ENCODE measurements at regions not wholly inside any gene's neighbourhood (a gene's known extent, or its start where the extent isn't known, plus 50 kb on each side); places are given as distances from the start of the nearest gene placed in this dataset.

GRCh38 chr5:173434270-173434669 lies 106.1 kb upstream of the STC2 start:
- Histone ChIP-seq H3K4me3 (ENCODE audit: low read length) (no peak overlapping the region), H3K9me3 (ENCODE audit: control insufficient read depth, insufficient read depth, low read length) (no peaks in the 10 kb centered on the region), H3K27me3 (ENCODE audit: control insufficient read depth, insufficient read depth, low read length) (no peaks in the 10 kb centered on the region), H3K4me1 (ENCODE audit: control insufficient read depth, insufficient read depth, low read length) (no peaks in the 10 kb centered on the region; the same call in 1 of the 2 replicates), H3K36me3 (ENCODE audit: control insufficient read depth, insufficient read depth, low read length) (no peaks in the 10 kb centered on the region), H3K27ac (ENCODE audit: low read length) (no peak overlapping the region)
- DNase-seq (ENCODE audit: low read depth, low spot score) = no peak
- no CpG with 5 or more reads among the region's 5 CpGs for WGBS (ENCODE audit: insufficient coverage, insufficient read length)

- H3K4me3 ChIP-seq (ENCODE audit: low read length) = no peak overlapping the region
- no CpG with 5 or more reads among the region's 2 CpGs for WGBS (ENCODE audit: insufficient coverage, insufficient read length)
- no peak overlapping the region for H3K27ac ChIP-seq (ENCODE audit: low read length)
- no peaks in the 10 kb centered on the region for H3K27me3 ChIP-seq (ENCODE audit: control insufficient read depth, insufficient read depth, low read length)
- no peaks in the 10 kb centered on the region for H3K36me3 ChIP-seq (ENCODE audit: control insufficient read depth, insufficient read depth, low read length)
- DNase-seq (ENCODE audit: low read depth, low spot score) = no peak
- H3K4me1 ChIP-seq (ENCODE audit: control insufficient read depth, insufficient read depth, low read length) = no peaks in the 10 kb centered on the region
- no peaks in the 10 kb centered on the region for H3K9me3 ChIP-seq (ENCODE audit: control insufficient read depth, insufficient read depth, low read length)
Measured at GRCh38 chr5:173430394-173430793, 102.2 kb upstream of the STC2 start.

- DNase-seq (ENCODE audit: low read depth, low spot score) = no peak
- Histone ChIP-seq H3K4me1 (ENCODE audit: control insufficient read depth, insufficient read depth, low read length) (no peaks in the 10 kb centered on the region), H3K4me3 (ENCODE audit: low read length) (no peak overlapping the region), H3K36me3 (ENCODE audit: control insufficient read depth, insufficient read depth, low read length) (no peaks in the 10 kb centered on the region), H3K9me3 (ENCODE audit: control insufficient read depth, insufficient read depth, low read length) (no peaks in the 10 kb centered on the region), H3K27ac (ENCODE audit: low read length) (no peak overlapping the region), H3K27me3 (ENCODE audit: control insufficient read depth, insufficient read depth, low read length) (no peaks in the 10 kb centered on the region)
- no CpG with 5 or more reads among the region's 3 CpGs for WGBS (ENCODE audit: insufficient coverage, insufficient read length)
Measured at GRCh38 chr5:173429489-173430150, 101.4 kb upstream of the STC2 start.

GRCh38 chr5:173423452-173424117 lies 95.4 kb upstream of the STC2 start:
- Histone ChIP-seq H3K4me1 (ENCODE audit: control insufficient read depth, insufficient read depth, low read length) (no peaks in the 10 kb centered on the region), H3K36me3 (ENCODE audit: control insufficient read depth, insufficient read depth, low read length) (no peaks in the 10 kb centered on the region), H3K27ac (ENCODE audit: low read length) (no peak overlapping the region), H3K9me3 (ENCODE audit: control insufficient read depth, insufficient read depth, low read length) (no peaks in the 10 kb centered on the region), H3K27me3 (ENCODE audit: control insufficient read depth, insufficient read depth, low read length) (no peaks in the 10 kb centered on the region), H3K4me3 (ENCODE audit: low read length) (no peak overlapping the region)
- no peak for DNase-seq (ENCODE audit: low read depth, low spot score)
- WGBS (ENCODE audit: insufficient coverage, insufficient read length) = no CpG with 5 or more reads among the region's 7 CpGs

GRCh38 chr5:173420108-173420507 lies 91.9 kb upstream of the STC2 start:
- DNase-seq (ENCODE audit: low read depth, low spot score) = no peak
- H3K27me3 ChIP-seq (ENCODE audit: control insufficient read depth, insufficient read depth, low read length) = no peaks in the 10 kb centered on the region
- no peak overlapping the region for H3K27ac ChIP-seq (ENCODE audit: low read length)
- H3K36me3 ChIP-seq (ENCODE audit: control insufficient read depth, insufficient read depth, low read length) = no peaks in the 10 kb centered on the region
- no CpG with 5 or more reads among the region's 11 CpGs for WGBS (ENCODE audit: insufficient coverage, insufficient read length)
- H3K4me3 ChIP-seq (ENCODE audit: low read length) = no peak overlapping the region
- H3K9me3 ChIP-seq (ENCODE audit: control insufficient read depth, insufficient read depth, low read length) = no peaks in the 10 kb centered on the region
- H3K4me1 ChIP-seq (ENCODE audit: control insufficient read depth, insufficient read depth, low read length) = no peaks in the 10 kb centered on the region

- Histone ChIP-seq H3K27ac (ENCODE audit: low read length) (no peak overlapping the region), H3K4me1 (ENCODE audit: control insufficient read depth, insufficient read depth, low read length) (no peaks in the 10 kb centered on the region), H3K36me3 (ENCODE audit: control insufficient read depth, insufficient read depth, low read length) (no peaks in the 10 kb centered on the region), H3K9me3 (ENCODE audit: control insufficient read depth, insufficient read depth, low read length) (no peaks in the 10 kb centered on the region), H3K27me3 (ENCODE audit: control insufficient read depth, insufficient read depth, low read length) (no peaks in the 10 kb centered on the region), H3K4me3 (ENCODE audit: low read length) (no peak overlapping the region)
- no CpG with 5 or more reads among the region's 5 CpGs for WGBS (ENCODE audit: insufficient coverage, insufficient read length)
- no peak for DNase-seq (ENCODE audit: low read depth, low spot score)
Measured at GRCh38 chr5:173413471-173413982, 85.3 kb upstream of the STC2 start.

- WGBS (ENCODE audit: insufficient coverage, insufficient read length) = no CpG with 5 or more reads among the region's 12 CpGs
- H3K4me3 ChIP-seq (ENCODE audit: low read length) = no peak overlapping the region
- no peak overlapping the region for H3K27ac ChIP-seq (ENCODE audit: low read length)
- no peaks in the 10 kb centered on the region for H3K27me3 ChIP-seq (ENCODE audit: control insufficient read depth, insufficient read depth, low read length)
- DNase-seq (ENCODE audit: low read depth, low spot score) = no peak
- H3K4me1 ChIP-seq (ENCODE audit: control insufficient read depth, insufficient read depth, low read length) = no peaks in the 10 kb centered on the region
- H3K36me3 ChIP-seq (ENCODE audit: control insufficient read depth, insufficient read depth, low read length) = no peaks in the 10 kb centered on the region
- H3K9me3 ChIP-seq (ENCODE audit: control insufficient read depth, insufficient read depth, low read length) = no peaks in the 10 kb centered on the region
Measured at GRCh38 chr5:173412566-173412965, 84.4 kb upstream of the STC2 start.

- no CpG with 5 or more reads among the region's 10 CpGs for WGBS (ENCODE audit: insufficient coverage, insufficient read length)
- no peak for DNase-seq (ENCODE audit: low read depth, low spot score)
- Histone ChIP-seq H3K27ac (ENCODE audit: low read length) (no peak overlapping the region), H3K4me1 (ENCODE audit: control insufficient read depth, insufficient read depth, low read length) (no peaks in the 10 kb centered on the region), H3K9me3 (ENCODE audit: control insufficient read depth, insufficient read depth, low read length) (no peaks in the 10 kb centered on the region), H3K27me3 (ENCODE audit: control insufficient read depth, insufficient read depth, low read length) (no peaks in the 10 kb centered on the region), H3K36me3 (ENCODE audit: control insufficient read depth, insufficient read depth, low read length) (no peaks in the 10 kb centered on the region), H3K4me3 (ENCODE audit: low read length) (no peak overlapping the region)
Measured at GRCh38 chr5:173411791-173412555, 83.8 kb upstream of the STC2 start.

GRCh38 chr5:173410459-173411233 lies 82.4 kb upstream of the STC2 start:
- WGBS (ENCODE audit: insufficient coverage, insufficient read length) = no CpG with 5 or more reads among the region's 9 CpGs
- no peaks in the 10 kb centered on the region for H3K27me3 ChIP-seq (ENCODE audit: control insufficient read depth, insufficient read depth, low read length)

GRCh38 chr5:173408946-173409345 lies 80.7 kb upstream of the STC2 start:
- DNase-seq (ENCODE audit: low read depth, low spot score) = no peak
- no peak overlapping the region for H3K4me3 ChIP-seq (ENCODE audit: low read length)
- H3K36me3 ChIP-seq (ENCODE audit: control insufficient read depth, insufficient read depth, low read length) = no peaks in the 10 kb centered on the region
- no peaks in the 10 kb centered on the region for H3K9me3 ChIP-seq (ENCODE audit: control insufficient read depth, insufficient read depth, low read length)
- H3K27ac ChIP-seq (ENCODE audit: low read length) = no peak overlapping the region
- WGBS (ENCODE audit: insufficient coverage, insufficient read length) = no CpG with 5 or more reads among the region's 1 CpG
- H3K4me1 ChIP-seq (ENCODE audit: control insufficient read depth, insufficient read depth, low read length) = no peaks in the 10 kb centered on the region
- no peaks in the 10 kb centered on the region for H3K27me3 ChIP-seq (ENCODE audit: control insufficient read depth, insufficient read depth, low read length)

More at GRCh38 chr5:173410459-173411233, 82.4 kb upstream of the STC2 start:
- no peak for DNase-seq (ENCODE audit: low read depth, low spot score)
- Histone ChIP-seq H3K36me3 (ENCODE audit: control insufficient read depth, insufficient read depth, low read length) (no peaks in the 10 kb centered on the region), H3K4me3 (ENCODE audit: low read length) (no peak overlapping the region), H3K9me3 (ENCODE audit: control insufficient read depth, insufficient read depth, low read length) (no peaks in the 10 kb centered on the region), H3K4me1 (ENCODE audit: control insufficient read depth, insufficient read depth, low read length) (no peaks in the 10 kb centered on the region), H3K27ac (ENCODE audit: low read length) (no peak overlapping the region)
